Spleen (tissue), 7 donors: ENCODE measurements at regions not wholly inside any gene's neighbourhood (a gene's known extent, or its start where the extent isn't known, plus 50 kb on each side); places are given as distances from the start of the nearest gene placed in this dataset.
"Not testable (repeated sequence)": the region's sequence is repeated elsewhere in the genome, so short reads cannot be mapped to it uniquely, and the experiment has no call there.

Source experiments
- POLR2A ChIP-seq, 3 donors: fragments of 450-650 bp; IDR thresholded peaks; one replicate each; pipeline ENCODE4 v1.5.1; 2017; ENCODE audit warnings: antibody characterized with exemption in 3 of 3, mild to moderate bottlenecking in 1 of 3
- POLR2AphosphoS5 ChIP-seq, 3 donors: sonication (generic); formaldehyde crosslinking; IDR thresholded peaks; one replicate each; pipeline ENCODE4 v1.5.1; 2017; ENCODE audit warnings: antibody characterized with exemption in 3 of 3
- TF ChIP-seq, protein P1 (sequence below), 11 experiments: fragments of 200-600 bp in 7 of 11; fragments of 450-650 bp in 4 of 11; sonication (generic) in 4 of 11; IDR thresholded peaks in 8 of 11; conservative IDR thresholded peaks in 3 of 11; 1 replicate in 7 of 11; 2 replicates in 4 of 11; pipeline versions ENCODE4 v1.4.0 to v1.8.0; 2016 to 2021; ENCODE audit warnings: antibody characterized with exemption in 11 of 11, inconsistent platforms in 4 of 11, mild to moderate bottlenecking in 1 of 11
- donor health status: DM: no; HTN: no; CAD: no; lungs with moderate emphysema.
- donor health status: DM: no; HTN: no; CAD: no.
- donor health status: DM: no; HTN: no; CAD: no.

DNA sequence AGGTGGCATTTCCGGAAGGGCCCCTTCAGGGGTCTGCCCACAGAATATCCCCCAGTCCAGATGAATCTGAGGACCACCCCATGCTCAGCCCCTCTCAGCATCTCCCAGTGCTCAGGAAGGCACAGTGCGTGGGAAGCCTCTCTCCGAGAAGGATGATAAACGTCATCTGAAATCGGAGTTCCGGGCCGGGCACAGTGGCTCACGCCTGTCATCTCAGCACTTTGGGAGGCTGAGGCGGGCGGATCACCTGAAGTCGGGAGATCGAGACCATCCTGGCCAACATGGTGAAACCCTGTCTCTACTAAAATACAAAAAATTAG, 74.5 kb upstream of the PPP1R26 start:
- TF ChIP-seq POLR2AphosphoS5, POLR2A (IDR thresholded peaks at IDR 0.05): not testable (repeated sequence)
- TF ChIP-seq, protein P1, sequence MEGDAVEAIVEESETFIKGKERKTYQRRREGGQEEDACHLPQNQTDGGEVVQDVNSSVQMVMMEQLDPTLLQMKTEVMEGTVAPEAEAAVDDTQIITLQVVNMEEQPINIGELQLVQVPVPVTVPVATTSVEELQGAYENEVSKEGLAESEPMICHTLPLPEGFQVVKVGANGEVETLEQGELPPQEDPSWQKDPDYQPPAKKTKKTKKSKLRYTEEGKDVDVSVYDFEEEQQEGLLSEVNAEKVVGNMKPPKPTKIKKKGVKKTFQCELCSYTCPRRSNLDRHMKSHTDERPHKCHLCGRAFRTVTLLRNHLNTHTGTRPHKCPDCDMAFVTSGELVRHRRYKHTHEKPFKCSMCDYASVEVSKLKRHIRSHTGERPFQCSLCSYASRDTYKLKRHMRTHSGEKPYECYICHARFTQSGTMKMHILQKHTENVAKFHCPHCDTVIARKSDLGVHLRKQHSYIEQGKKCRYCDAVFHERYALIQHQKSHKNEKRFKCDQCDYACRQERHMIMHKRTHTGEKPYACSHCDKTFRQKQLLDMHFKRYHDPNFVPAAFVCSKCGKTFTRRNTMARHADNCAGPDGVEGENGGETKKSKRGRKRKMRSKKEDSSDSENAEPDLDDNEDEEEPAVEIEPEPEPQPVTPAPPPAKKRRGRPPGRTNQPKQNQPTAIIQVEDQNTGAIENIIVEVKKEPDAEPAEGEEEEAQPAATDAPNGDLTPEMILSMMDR (IDR thresholded peaks at IDR 0.05 in 8 of 11, conservative IDR thresholded peaks at IDR 0.05 in 3 of 11), result not testable (repeated sequence)
